ENCODE measurements at regions not wholly inside any gene's neighbourhood (a gene's known extent, or its start where the extent isn't known, plus 50 kb on each side); places are given as distances from the start of the nearest gene placed in this dataset.

- TF ChIP-seq CTCF (IDR thresholded peaks at IDR 0.05; ENCODE audit: low read depth, low read length), result no peak
- no peaks in the 10 kb centered on the region for H3K4me1 ChIP-seq (ENCODE audit: low read depth)
- no peak overlapping the region for H3K4me3 ChIP-seq
- no peak overlapping the region for H3K27ac ChIP-seq
- peaks cover 47% of the 10 kb centered on the region for H3K27me3 ChIP-seq
- H3K36me3 ChIP-seq, result no peaks in the 10 kb centered on the region
- H3K9me3 ChIP-seq (ENCODE audit: low read depth), result no peaks in the 10 kb centered on the region
- no peak for DNase-seq (ENCODE audit: low read depth in 1 of 2, low spot score in 1 of 2)
Measured at GRCh38 chr6:10268611-10269310, 146.1 kb downstream of the TFAP2A start.

GRCh38 chr6:10268111-10268510 is 146.8 kb downstream of the TFAP2A start:
- Histone ChIP-seq H3K4me1 (ENCODE audit: low read depth) (no peaks in the 10 kb centered on the region), H3K9me3 (ENCODE audit: low read depth) (no peaks in the 10 kb centered on the region), H3K36me3 (no peaks in the 10 kb centered on the region), H3K27ac (no peak overlapping the region), H3K27me3 (peaks cover 47% of the 10 kb centered on the region), H3K4me3 (no peak overlapping the region)
- no peak for TF ChIP-seq CTCF (IDR thresholded peaks at IDR 0.05; ENCODE audit: low read depth, low read length)
- no peak for DNase-seq (ENCODE audit: low read depth in 1 of 2, low spot score in 1 of 2)

GRCh38 chr6:10266462-10266861 is 148.4 kb downstream of the TFAP2A start:
- no peak for TF ChIP-seq CTCF (IDR thresholded peaks at IDR 0.05; ENCODE audit: low read depth, low read length)
- Histone ChIP-seq H3K27me3 (peaks cover 45% of the 10 kb centered on the region), H3K27ac (no peak overlapping the region), H3K9me3 (ENCODE audit: low read depth) (no peaks in the 10 kb centered on the region), H3K4me1 (ENCODE audit: low read depth) (no peaks in the 10 kb centered on the region), H3K4me3 (no peak overlapping the region), H3K36me3 (no peaks in the 10 kb centered on the region)
- no peak for DNase-seq (ENCODE audit: low read depth in 1 of 2, low spot score in 1 of 2)

- no peaks in the 10 kb centered on the region for H3K9me3 ChIP-seq (ENCODE audit: low read depth)
- H3K36me3 ChIP-seq, result no peaks in the 10 kb centered on the region
- TF ChIP-seq CTCF (IDR thresholded peaks at IDR 0.05; ENCODE audit: low read depth, low read length), result no peak
- H3K27ac ChIP-seq, result no peak overlapping the region
- no peak overlapping the region for H3K4me3 ChIP-seq
- no peak for DNase-seq (ENCODE audit: low read depth in 1 of 2, low spot score in 1 of 2)
- no peaks in the 10 kb centered on the region for H3K4me1 ChIP-seq (ENCODE audit: low read depth)
- H3K27me3 ChIP-seq, result peaks cover 41% of the 10 kb centered on the region
Measured at GRCh38 chr6:10266061-10266460, 148.8 kb downstream of the TFAP2A start.

GRCh38 chr6:10262505-10262904 is 152.4 kb downstream of the TFAP2A start:
- H3K4me1 ChIP-seq (ENCODE audit: low read depth), result no peaks in the 10 kb centered on the region
- no peak for DNase-seq (ENCODE audit: low read depth in 1 of 2, low spot score in 1 of 2)
- no peak overlapping the region for H3K27ac ChIP-seq
- TF ChIP-seq CTCF (IDR thresholded peaks at IDR 0.05; ENCODE audit: low read depth, low read length), result no peak
- no peaks in the 10 kb centered on the region for H3K9me3 ChIP-seq (ENCODE audit: low read depth)
- H3K36me3 ChIP-seq, result no peaks in the 10 kb centered on the region
- H3K27me3 ChIP-seq, result peaks cover 10% of the 10 kb centered on the region
- H3K4me3 ChIP-seq, result no peak overlapping the region
